ENCODE measurements at regions not wholly inside any gene's neighbourhood (a gene's known extent, or its start where the extent isn't known, plus 50 kb on each side); places are given as distances from the start of the nearest gene placed in this dataset.

- Histone ChIP-seq H3K9ac (ENCODE audit: low read depth, low read length) (no peak overlapping the region), H3K36me3 (ENCODE audit: insufficient read depth, low read length) (no peaks in the 10 kb centered on the region), H3K4me1 (ENCODE audit: insufficient read depth, low read length) (no peaks in the 10 kb centered on the region), H3K9me3 (ENCODE audit: control insufficient read depth, insufficient read depth, low read length) (no peaks in the 10 kb centered on the region)
Measured at GRCh38 chr15:25954398-25954797, 91.3 kb upstream of the ATP10A start.

- no peaks in the 10 kb centered on the region for H3K9me3 ChIP-seq (ENCODE audit: control insufficient read depth, insufficient read depth, low read length)
- no peaks in the 10 kb centered on the region for H3K36me3 ChIP-seq (ENCODE audit: insufficient read depth, low read length)
- H3K4me1 ChIP-seq (ENCODE audit: insufficient read depth, low read length), result peaks cover 7% of the 10 kb centered on the region
- no peak overlapping the region for H3K9ac ChIP-seq (ENCODE audit: low read depth, low read length)
Measured at GRCh38 chr15:25950014-25950413, 86.9 kb upstream of the ATP10A start.

- no peaks in the 10 kb centered on the region for H3K9me3 ChIP-seq (ENCODE audit: control insufficient read depth, insufficient read depth, low read length)
- H3K4me1 ChIP-seq (ENCODE audit: insufficient read depth, low read length), result peaks cover 7% of the 10 kb centered on the region
- no peaks in the 10 kb centered on the region for H3K36me3 ChIP-seq (ENCODE audit: insufficient read depth, low read length)
- H3K9ac ChIP-seq (ENCODE audit: low read depth, low read length), result no peak overlapping the region; the same call in 1 of the 2 replicates
Measured at GRCh38 chr15:25947323-25948314, 84.5 kb upstream of the ATP10A start.

- H3K36me3 ChIP-seq (ENCODE audit: insufficient read depth, low read length), result no peaks in the 10 kb centered on the region
- H3K9ac ChIP-seq (ENCODE audit: low read depth, low read length), result no peak overlapping the region
- H3K4me1 ChIP-seq (ENCODE audit: insufficient read depth, low read length), result peaks cover 7% of the 10 kb centered on the region
- H3K9me3 ChIP-seq (ENCODE audit: control insufficient read depth, insufficient read depth, low read length), result no peaks in the 10 kb centered on the region
Measured at GRCh38 chr15:25946241-25946805, 83.2 kb upstream of the ATP10A start.

- Histone ChIP-seq H3K4me1 (ENCODE audit: insufficient read depth, low read length) (peaks cover 7% of the 10 kb centered on the region), H3K9me3 (ENCODE audit: control insufficient read depth, insufficient read depth, low read length) (no peaks in the 10 kb centered on the region), H3K9ac (ENCODE audit: low read depth, low read length) (no peak overlapping the region), H3K36me3 (ENCODE audit: insufficient read depth, low read length) (no peaks in the 10 kb centered on the region)
Measured at GRCh38 chr15:25944386-25944785, 81.3 kb upstream of the ATP10A start.

- Histone ChIP-seq H3K9me3 (ENCODE audit: control insufficient read depth, insufficient read depth, low read length) (no peaks in the 10 kb centered on the region), H3K36me3 (ENCODE audit: insufficient read depth, low read length) (no peaks in the 10 kb centered on the region), H3K4me1 (ENCODE audit: insufficient read depth, low read length) (peaks cover 7% of the 10 kb centered on the region), H3K9ac (ENCODE audit: low read depth, low read length) (no peak overlapping the region)
Measured at GRCh38 chr15:25943831-25944230, 80.7 kb upstream of the ATP10A start.

GRCh38 chr15:25939122-25939521 lies 76.0 kb upstream of the ATP10A start:
- Histone ChIP-seq H3K9me3 (ENCODE audit: control insufficient read depth, insufficient read depth, low read length) (no peaks in the 10 kb centered on the region), H3K4me1 (ENCODE audit: insufficient read depth, low read length) (no peaks in the 10 kb centered on the region), H3K36me3 (ENCODE audit: insufficient read depth, low read length) (no peaks in the 10 kb centered on the region), H3K9ac (ENCODE audit: low read depth, low read length) (no peak overlapping the region)

GRCh38 chr15:25937796-25938195 lies 74.7 kb upstream of the ATP10A start:
- H3K9ac ChIP-seq (ENCODE audit: low read depth, low read length), result no peak overlapping the region
- H3K4me1 ChIP-seq (ENCODE audit: insufficient read depth, low read length), result peaks cover 5% of the 10 kb centered on the region; the same call in 1 of the 2 replicates
- H3K36me3 ChIP-seq (ENCODE audit: insufficient read depth, low read length), result no peaks in the 10 kb centered on the region
- H3K9me3 ChIP-seq (ENCODE audit: control insufficient read depth, insufficient read depth, low read length), result no peaks in the 10 kb centered on the region

GRCh38 chr15:25936004-25936403 lies 72.9 kb upstream of the ATP10A start:
- Histone ChIP-seq H3K36me3 (ENCODE audit: insufficient read depth, low read length) (no peaks in the 10 kb centered on the region), H3K9ac (ENCODE audit: low read depth, low read length) (no peak overlapping the region), H3K4me1 (ENCODE audit: insufficient read depth, low read length) (peaks cover 5% of the 10 kb centered on the region; the same call in 1 of the 2 replicates), H3K9me3 (ENCODE audit: control insufficient read depth, insufficient read depth, low read length) (no peaks in the 10 kb centered on the region)

- peaks cover 5% of the 10 kb centered on the region; the same call in 1 of the 2 replicates for H3K9me3 ChIP-seq (ENCODE audit: control insufficient read depth, insufficient read depth, low read length)
- H3K9ac ChIP-seq (ENCODE audit: low read depth, low read length), result peak overlapping the region; percentile 47; the same call in 1 of the 2 replicates
- H3K4me1 ChIP-seq (ENCODE audit: insufficient read depth, low read length), result peaks cover 5% of the 10 kb centered on the region; the same call in 1 of the 2 replicates
- H3K36me3 ChIP-seq (ENCODE audit: insufficient read depth, low read length), result no peaks in the 10 kb centered on the region
Measured at GRCh38 chr15:25933456-25934158, 70.5 kb upstream of the ATP10A start.

- H3K9me3 ChIP-seq (ENCODE audit: control insufficient read depth, insufficient read depth, low read length), result peaks cover 5% of the 10 kb centered on the region; the same call in 1 of the 2 replicates
- H3K36me3 ChIP-seq (ENCODE audit: insufficient read depth, low read length), result no peaks in the 10 kb centered on the region
- H3K9ac ChIP-seq (ENCODE audit: low read depth, low read length), result no peak overlapping the region
- peaks cover 5% of the 10 kb centered on the region; the same call in 1 of the 2 replicates for H3K4me1 ChIP-seq (ENCODE audit: insufficient read depth, low read length)
Measured at GRCh38 chr15:25932696-25933095, 69.6 kb upstream of the ATP10A start.

- Histone ChIP-seq H3K4me1 (ENCODE audit: insufficient read depth, low read length) (peaks cover 5% of the 10 kb centered on the region; the same call in 1 of the 2 replicates), H3K36me3 (ENCODE audit: insufficient read depth, low read length) (no peaks in the 10 kb centered on the region), H3K9ac (ENCODE audit: low read depth, low read length) (no peak overlapping the region), H3K9me3 (ENCODE audit: control insufficient read depth, insufficient read depth, low read length) (peaks cover 5% of the 10 kb centered on the region; the same call in 1 of the 2 replicates)
Measured at GRCh38 chr15:25931851-25932250, 68.7 kb upstream of the ATP10A start.

- H3K36me3 ChIP-seq (ENCODE audit: insufficient read depth, low read length), result no peaks in the 10 kb centered on the region
- H3K4me1 ChIP-seq (ENCODE audit: insufficient read depth, low read length), result peaks cover 5% of the 10 kb centered on the region; the same call in 1 of the 2 replicates
- H3K9me3 ChIP-seq (ENCODE audit: control insufficient read depth, insufficient read depth, low read length), result peaks cover 5% of the 10 kb centered on the region; the same call in 1 of the 2 replicates
- H3K9ac ChIP-seq (ENCODE audit: low read depth, low read length), result no peak overlapping the region
Measured at GRCh38 chr15:25930931-25931330, 67.8 kb upstream of the ATP10A start.

All from ES-I3 (cell line).